ENCODE measurements at regions not wholly inside any gene's neighbourhood (a gene's known extent, or its start where the extent isn't known, plus 50 kb on each side); places are given as distances from the start of the nearest gene placed in this dataset.

- no peak for TF ChIP-seq POLR2AphosphoS5 (IDR thresholded peaks at IDR 0.05)
- TF ChIP-seq CTCF (IDR thresholded peaks at IDR 0.05): no peak
- TF ChIP-seq POLR2A (IDR thresholded peaks at IDR 0.05): no peak
Observed at GRCh38 chr2:217363470-217363869, 503.6 kb upstream of the TNP1 start.
